ENCODE measurements at regions not wholly inside any gene's neighbourhood (a gene's known extent, or its start where the extent isn't known, plus 50 kb on each side); places are given as distances from the start of the nearest gene placed in this dataset.
A peak's percentile ranks its signal among the peaks of the same experiment; 100 is the strongest.

GRCh38 chr20:16842486-16843120, 94.4 kb downstream of the OTOR start:
- no peaks in the 10 kb centered on the region for H3K36me3 ChIP-seq (ENCODE audit: insufficient read depth, insufficient read length, low read length)
- no peaks in the 10 kb centered on the region for H3K9me3 ChIP-seq (ENCODE audit: insufficient read depth, low read length)
- TF ChIP-seq ZNF274 (IDR thresholded peaks at IDR 0.05; ENCODE audit: low read depth, low read length) (no peak), SUZ12 (IDR thresholded peaks at IDR 0.05; ENCODE audit: extremely low read depth, insufficient read depth, insufficient read length) (no peak), YY1 (IDR thresholded peaks at IDR 0.05; ENCODE audit: insufficient read depth, insufficient read length) (no peak)
- H3K4me3 ChIP-seq (ENCODE audit: insufficient read length, low read depth) = no peak overlapping the region
- H3K27me3 ChIP-seq (ENCODE audit: insufficient read depth, insufficient read length) = no peaks in the 10 kb centered on the region
- H3K9ac ChIP-seq (ENCODE audit: insufficient read length, low read depth) = no peak overlapping the region
- H3K4me1 ChIP-seq (ENCODE audit: insufficient read depth, insufficient read length) = no peaks in the 10 kb centered on the region
- DNase-seq (ENCODE audit: low read depth, low spot score) = no peak

- Histone ChIP-seq H3K4me1 (ENCODE audit: insufficient read depth, insufficient read length) (no peaks in the 10 kb centered on the region), H3K9me3 (ENCODE audit: insufficient read depth, low read length) (no peaks in the 10 kb centered on the region), H3K36me3 (ENCODE audit: insufficient read depth, insufficient read length, low read length) (no peaks in the 10 kb centered on the region), H3K27me3 (ENCODE audit: insufficient read depth, insufficient read length) (no peaks in the 10 kb centered on the region), H3K9ac (ENCODE audit: insufficient read length, low read depth) (no peak overlapping the region), H3K4me3 (ENCODE audit: insufficient read length, low read depth) (no peak overlapping the region)
- DNase-seq (ENCODE audit: low read depth, low spot score) = no peak
- TF ChIP-seq SUZ12 (IDR thresholded peaks at IDR 0.05; ENCODE audit: extremely low read depth, insufficient read depth, insufficient read length) (no peak), YY1 (IDR thresholded peaks at IDR 0.05; ENCODE audit: insufficient read depth, insufficient read length) (no peak)
These were observed 96.2 kb downstream of the OTOR start for GRCh38 chr20:16844406-16844805.

- H3K27me3 ChIP-seq (ENCODE audit: insufficient read depth, insufficient read length) = no peaks in the 10 kb centered on the region
- H3K4me1 ChIP-seq (ENCODE audit: insufficient read depth, insufficient read length) = no peaks in the 10 kb centered on the region
- no peak for DNase-seq (ENCODE audit: low read depth, low spot score)
- no peak overlapping the region for H3K4me3 ChIP-seq (ENCODE audit: insufficient read length, low read depth)
- H3K36me3 ChIP-seq (ENCODE audit: insufficient read depth, insufficient read length, low read length) = no peaks in the 10 kb centered on the region
- no peak overlapping the region for H3K9ac ChIP-seq (ENCODE audit: insufficient read length, low read depth)
- no peaks in the 10 kb centered on the region for H3K9me3 ChIP-seq (ENCODE audit: insufficient read depth, low read length)
- TF ChIP-seq ZNF274 (IDR thresholded peaks at IDR 0.05; ENCODE audit: low read depth, low read length) (no peak), YY1 (IDR thresholded peaks at IDR 0.05; ENCODE audit: insufficient read depth, insufficient read length) (no peak), SUZ12 (IDR thresholded peaks at IDR 0.05; ENCODE audit: extremely low read depth, insufficient read depth, insufficient read length) (no peak)
These were observed 97.8 kb downstream of the OTOR start for GRCh38 chr20:16846006-16846405.

- no peaks in the 10 kb centered on the region for H3K4me1 ChIP-seq (ENCODE audit: insufficient read depth, insufficient read length)
- no peak for TF ChIP-seq YY1 (IDR thresholded peaks at IDR 0.05; ENCODE audit: insufficient read depth, insufficient read length)
- TF ChIP-seq SUZ12 (IDR thresholded peaks at IDR 0.05; ENCODE audit: extremely low read depth, insufficient read depth, insufficient read length) = no peak
- no peak for TF ChIP-seq ZNF274 (IDR thresholded peaks at IDR 0.05; ENCODE audit: low read depth, low read length)
These were observed 99.9 kb downstream of the OTOR start for GRCh38 chr20:16848061-16848460.

GRCh38 chr20:16848526-16848925, 100.4 kb downstream of the OTOR start:
- H3K9me3 ChIP-seq (ENCODE audit: insufficient read depth, low read length) = no peaks in the 10 kb centered on the region
- TF ChIP-seq SUZ12 (IDR thresholded peaks at IDR 0.05; ENCODE audit: extremely low read depth, insufficient read depth, insufficient read length) (no peak), YY1 (IDR thresholded peaks at IDR 0.05; ENCODE audit: insufficient read depth, insufficient read length) (no peak), ZNF274 (IDR thresholded peaks at IDR 0.05; ENCODE audit: low read depth, low read length) (no peak)

More at GRCh38 chr20:16848061-16848460, 99.9 kb downstream of the OTOR start:
- H3K9me3 ChIP-seq (ENCODE audit: insufficient read depth, low read length) = no peaks in the 10 kb centered on the region
- H3K36me3 ChIP-seq (ENCODE audit: insufficient read depth, insufficient read length, low read length) = no peaks in the 10 kb centered on the region
- H3K9ac ChIP-seq (ENCODE audit: insufficient read length, low read depth) = no peak overlapping the region
- H3K27me3 ChIP-seq (ENCODE audit: insufficient read depth, insufficient read length) = no peaks in the 10 kb centered on the region
- H3K4me3 ChIP-seq (ENCODE audit: insufficient read length, low read depth) = no peak overlapping the region
- DNase-seq (ENCODE audit: low read depth, low spot score) = peak; percentile 1

GRCh38 chr20:16860914-16861313, 112.8 kb downstream of the OTOR start:
- DNase-seq (ENCODE audit: low read depth, low spot score) = no peak
- Histone ChIP-seq H3K9me3 (ENCODE audit: insufficient read depth, low read length) (no peaks in the 10 kb centered on the region), H3K4me3 (ENCODE audit: insufficient read length, low read depth) (no peak overlapping the region), H3K4me1 (ENCODE audit: insufficient read depth, insufficient read length) (no peaks in the 10 kb centered on the region), H3K36me3 (ENCODE audit: insufficient read depth, insufficient read length, low read length) (no peaks in the 10 kb centered on the region), H3K27me3 (ENCODE audit: insufficient read depth, insufficient read length) (no peaks in the 10 kb centered on the region), H3K9ac (ENCODE audit: insufficient read length, low read depth) (no peak overlapping the region)
- no peak for TF ChIP-seq YY1 (IDR thresholded peaks at IDR 0.05; ENCODE audit: insufficient read depth, insufficient read length)
- no peak for TF ChIP-seq SUZ12 (IDR thresholded peaks at IDR 0.05; ENCODE audit: extremely low read depth, insufficient read depth, insufficient read length)
- no peak for TF ChIP-seq ZNF274 (IDR thresholded peaks at IDR 0.05; ENCODE audit: low read depth, low read length)

More at GRCh38 chr20:16848526-16848925, 100.4 kb downstream of the OTOR start:
- H3K27me3 ChIP-seq (ENCODE audit: insufficient read depth, insufficient read length) = no peaks in the 10 kb centered on the region
- no peak overlapping the region for H3K9ac ChIP-seq (ENCODE audit: insufficient read length, low read depth)
- no peaks in the 10 kb centered on the region for H3K36me3 ChIP-seq (ENCODE audit: insufficient read depth, insufficient read length, low read length)
- DNase-seq (ENCODE audit: low read depth, low spot score) = no peak
- H3K4me1 ChIP-seq (ENCODE audit: insufficient read depth, insufficient read length) = no peaks in the 10 kb centered on the region
- no peak overlapping the region for H3K4me3 ChIP-seq (ENCODE audit: insufficient read length, low read depth)

- Histone ChIP-seq H3K4me3 (ENCODE audit: insufficient read length, low read depth) (no peak overlapping the region), H3K36me3 (ENCODE audit: insufficient read depth, insufficient read length, low read length) (no peaks in the 10 kb centered on the region), H3K27me3 (ENCODE audit: insufficient read depth, insufficient read length) (no peaks in the 10 kb centered on the region), H3K4me1 (ENCODE audit: insufficient read depth, insufficient read length) (no peaks in the 10 kb centered on the region), H3K9ac (ENCODE audit: insufficient read length, low read depth) (no peak overlapping the region), H3K9me3 (ENCODE audit: insufficient read depth, low read length) (no peaks in the 10 kb centered on the region)
- no peak for DNase-seq (ENCODE audit: low read depth, low spot score)
- TF ChIP-seq SUZ12 (IDR thresholded peaks at IDR 0.05; ENCODE audit: extremely low read depth, insufficient read depth, insufficient read length) (no peak), YY1 (IDR thresholded peaks at IDR 0.05; ENCODE audit: insufficient read depth, insufficient read length) (no peak), ZNF274 (IDR thresholded peaks at IDR 0.05; ENCODE audit: low read depth, low read length) (no peak)
These were observed 113.5 kb downstream of the OTOR start for GRCh38 chr20:16861708-16862107.
